NCI-H748 (cell line): ENCODE measurements at regions not wholly inside any gene's neighbourhood (a gene's known extent, or its start where the extent isn't known, plus 50 kb on each side); places are given as distances from the start of the nearest gene placed in this dataset.
"Not testable (repeated sequence)": the region's sequence is repeated elsewhere in the genome, so short reads cannot be mapped to it uniquely, and the experiment has no call there.

Experiments
- DNase-seq: peaks from one replicate; lab custom pipeline; 2025; ENCODE audit not compliant: unreplicated experiment; lab: John Stamatoyannopoulos, UW

- not testable (repeated sequence) for DNase-seq
Observed at GRCh38 chr1:146438543-146438942, 209.7 kb upstream of the NOTCH2NLA start.

GRCh38 chr1:146416642-146417041 is 187.8 kb upstream of the NOTCH2NLA start:
- not testable (repeated sequence) for DNase-seq

GRCh38 chr1:146415017-146415416 is 186.2 kb upstream of the NOTCH2NLA start:
- not testable (repeated sequence) for DNase-seq

- DNase-seq = not testable (repeated sequence)
Observed at GRCh38 chr1:146413911-146414310, 185.1 kb upstream of the NOTCH2NLA start.

GRCh38 chr1:146411923-146412322 is 183.1 kb upstream of the NOTCH2NLA start:
- DNase-seq = not testable (repeated sequence)

GRCh38 chr1:146409817-146410441 is 181.1 kb upstream of the NOTCH2NLA start:
- peak; percentile 11 for DNase-seq

- not testable (repeated sequence) for DNase-seq
Observed at GRCh38 chr1:146409116-146409801, 180.4 kb upstream of the NOTCH2NLA start.

- not testable (repeated sequence) for DNase-seq
Observed at GRCh38 chr1:146401281-146401825, 172.5 kb upstream of the NOTCH2NLA start.

GRCh38 chr1:146400173-146401121 is 171.6 kb upstream of the NOTCH2NLA start:
- DNase-seq = not testable (repeated sequence)

GRCh38 chr1:146399225-146399624 is 170.4 kb upstream of the NOTCH2NLA start:
- DNase-seq = not testable (repeated sequence)

GRCh38 chr1:146396801-146397200 is 168.0 kb upstream of the NOTCH2NLA start:
- DNase-seq = not testable (repeated sequence)

- DNase-seq = not testable (repeated sequence)
Observed at GRCh38 chr1:146396242-146396641, 167.4 kb upstream of the NOTCH2NLA start.

- DNase-seq = not testable (repeated sequence)
Observed at GRCh38 chr1:146393796-146394195, 165.0 kb upstream of the NOTCH2NLA start.

- DNase-seq = not testable (repeated sequence)
Observed at GRCh38 chr1:146393154-146393553, 164.3 kb upstream of the NOTCH2NLA start.

- peak; percentile 1 for DNase-seq
Observed at GRCh38 chr1:146389178-146389577, 160.4 kb upstream of the NOTCH2NLA start.

- not testable (repeated sequence) for DNase-seq
Observed at GRCh38 chr1:146387750-146388469, 159.1 kb upstream of the NOTCH2NLA start.

- peak; percentile 96 for DNase-seq
Observed at GRCh38 chr1:146386851-146387749, 158.3 kb upstream of the NOTCH2NLA start.

GRCh38 chr1:146381196-146381595 is 152.4 kb upstream of the NOTCH2NLA start:
- peak; percentile 70 for DNase-seq
